Dermis blood vessel endothelial cell (primary cell): ENCODE measurements at regions not wholly inside any gene's neighbourhood (a gene's known extent, or its start where the extent isn't known, plus 50 kb on each side); places are given as distances from the start of the nearest gene placed in this dataset.

Experiments
- DNase-seq: peaks from one replicate; pipeline ENCODE4 v3.0.0; 2010

GRCh38 chr14:44135972-44136371, 371.1 kb downstream of the FSCB start:
- DNase-seq: no peak

GRCh38 chr14:44131861-44132260, 375.2 kb downstream of the FSCB start:
- no peak for DNase-seq

- no peak for DNase-seq
These were observed 393.0 kb downstream of the FSCB start for GRCh38 chr14:44113769-44114730.

- DNase-seq: no peak
These were observed 394.2 kb downstream of the FSCB start for GRCh38 chr14:44112774-44113460.

GRCh38 chr14:44109036-44109435, 398.0 kb downstream of the FSCB start:
- DNase-seq: no peak

GRCh38 chr14:44108601-44109000, 398.5 kb downstream of the FSCB start:
- DNase-seq: no peak

GRCh38 chr14:44107156-44107555, 399.9 kb downstream of the FSCB start:
- DNase-seq: no peak

- DNase-seq: no peak
These were observed 407.2 kb downstream of the FSCB start for GRCh38 chr14:44099743-44100488.

- DNase-seq: no peak
These were observed 425.9 kb downstream of the FSCB start for GRCh38 chr14:44081146-44081545.

- DNase-seq: no peak
These were observed 437.0 kb downstream of the FSCB start for GRCh38 chr14:44070046-44070445.

- DNase-seq: no peak
These were observed 453.7 kb downstream of the FSCB start for GRCh38 chr14:44053422-44053821.

GRCh38 chr14:44041700-44042099, 465.4 kb downstream of the FSCB start:
- no peak for DNase-seq

GRCh38 chr14:44040561-44040960, 466.5 kb downstream of the FSCB start:
- no peak for DNase-seq

GRCh38 chr14:44036248-44036647, 470.8 kb downstream of the FSCB start:
- no peak for DNase-seq

- DNase-seq: no peak
These were observed 471.4 kb downstream of the FSCB start for GRCh38 chr14:44035707-44036106.

GRCh38 chr14:44030831-44031383, 476.2 kb downstream of the FSCB start:
- no peak for DNase-seq

- DNase-seq: no peak
These were observed 477.1 kb downstream of the FSCB start for GRCh38 chr14:44029933-44030332.

GRCh38 chr14:44027397-44027796, 479.7 kb downstream of the FSCB start:
- no peak for DNase-seq

GRCh38 chr14:44010595-44010994, 496.5 kb downstream of the FSCB start:
- no peak for DNase-seq

- DNase-seq: no peak
These were observed 497.0 kb downstream of the FSCB start for GRCh38 chr14:44010071-44010470.

GRCh38 chr14:44009642-44010041, 497.4 kb downstream of the FSCB start:
- no peak for DNase-seq

- DNase-seq: no peak
These were observed 518.1 kb downstream of the FSCB start for GRCh38 chr14:43988989-43989388.

GRCh38 chr14:43983721-43984120, 523.4 kb downstream of the FSCB start:
- DNase-seq: no peak
